Pulmonary artery endothelial cell (primary cell): ENCODE measurements at regions not wholly inside any gene's neighbourhood (a gene's known extent, or its start where the extent isn't known, plus 50 kb on each side); places are given as distances from the start of the nearest gene placed in this dataset.

Experiments used
- DNase-seq: peaks from one replicate; pipeline ENCODE4 v3.0.0-alpha.2; 2011; ENCODE audit warnings: low read depth, low spot score

GRCh38 chr12:124517260-124518050 is 50.0 kb downstream of the NCOR2 start:
- no peak for DNase-seq

- no peak for DNase-seq
Observed at GRCh38 chr12:124516850-124517249, 50.6 kb downstream of the NCOR2 start.

- DNase-seq, result no peak
Observed at GRCh38 chr12:124515981-124516380, 51.4 kb downstream of the NCOR2 start.

GRCh38 chr12:124514996-124515932 is 52.1 kb downstream of the NCOR2 start:
- no peak for DNase-seq

GRCh38 chr12:124514145-124514995 is 53.0 kb downstream of the NCOR2 start:
- DNase-seq, result no peak

GRCh38 chr12:124513297-124513867 is 54.0 kb downstream of the NCOR2 start:
- DNase-seq, result no peak

GRCh38 chr12:124512667-124513296 is 54.6 kb downstream of the NCOR2 start:
- DNase-seq, result peak; percentile 91

GRCh38 chr12:124511259-124511985 is 56.0 kb downstream of the NCOR2 start:
- DNase-seq, result no peak

- DNase-seq, result no peak
Observed at GRCh38 chr12:124510301-124510970, 57.0 kb downstream of the NCOR2 start.

- DNase-seq, result no peak
Observed at GRCh38 chr12:124509676-124510300, 57.6 kb downstream of the NCOR2 start.

GRCh38 chr12:124509300-124509675 is 58.1 kb downstream of the NCOR2 start:
- DNase-seq, result no peak

- DNase-seq, result no peak
Observed at GRCh38 chr12:124508381-124509079, 58.9 kb downstream of the NCOR2 start.

- no peak for DNase-seq
Observed at GRCh38 chr12:124507188-124508109, 60.0 kb downstream of the NCOR2 start.

GRCh38 chr12:124506832-124507153 is 60.6 kb downstream of the NCOR2 start:
- DNase-seq, result no peak

GRCh38 chr12:124506145-124506831 is 61.1 kb downstream of the NCOR2 start:
- no peak for DNase-seq

GRCh38 chr12:124505001-124505818 is 62.2 kb downstream of the NCOR2 start:
- no peak for DNase-seq
